ENCODE measurements at regions not wholly inside any gene's neighbourhood (a gene's known extent, or its start where the extent isn't known, plus 50 kb on each side); places are given as distances from the start of the nearest gene placed in this dataset.

- TF ChIP-seq MYNN (tag by site-specific recombination; IDR thresholded peaks at IDR 0.05; ENCODE audit: borderline replicate concordance) (no peak), ZBTB10 (tag by site-specific recombination; IDR thresholded peaks at IDR 0.05) (no peak), ZNF792 (tag by site-specific recombination; IDR thresholded peaks at IDR 0.05) (no peak), GLI4 (tag by site-specific recombination; IDR thresholded peaks at IDR 0.05) (no peak), SP3 (tag by site-specific recombination; IDR thresholded peaks at IDR 0.05) (no peak), ZNF274 (IDR thresholded peaks at IDR 0.05; ENCODE audit: low read length) (no peak), ZNF274 (tag by site-specific recombination; IDR thresholded peaks at IDR 0.05; ENCODE audit: borderline replicate concordance) (no peak)
Measured at GRCh38 chr12:116482179-116482578, 77.0 kb upstream of the MAP1LC3B2 start.
